ENCODE measurements at regions not wholly inside any gene's neighbourhood (a gene's known extent, or its start where the extent isn't known, plus 50 kb on each side); places are given as distances from the start of the nearest gene placed in this dataset.

- TF ChIP-seq CTCF (IDR thresholded peaks at IDR 0.05) = no peak
- TF ChIP-seq MAX (IDR thresholded peaks at IDR 0.05) = no peak
- no peak for TF ChIP-seq SREBF2 (IDR thresholded peaks at IDR 0.05)
- TF ChIP-seq SMC3 (IDR thresholded peaks at IDR 0.05) = no peak
- no peak for TF ChIP-seq CEBPB (IDR thresholded peaks at IDR 0.05)
- TF ChIP-seq CHD2 (IDR thresholded peaks at IDR 0.05; ENCODE audit: low read length, partially characterized antibody) = no peak
- TF ChIP-seq MAZ (IDR thresholded peaks at IDR 0.05; ENCODE audit: borderline replicate concordance, low read depth, low read length) = no peak
- no peak for TF ChIP-seq KDM1A (IDR thresholded peaks at IDR 0.05; ENCODE audit: low read depth)
- no peak for TF ChIP-seq JUN (IDR thresholded peaks at IDR 0.05)
- TF ChIP-seq POLR2A (IDR thresholded peaks at IDR 0.05; ENCODE audit: low read length) = no peak
Measured at GRCh38 chr16:86045591-86045971, 146.6 kb downstream of the IRF8 start.

Measured in A549 (cell line).